Trophoblast cell (in vitro differentiated cells and primary cell): ENCODE measurements at regions not wholly inside any gene's neighbourhood (a gene's known extent, or its start where the extent isn't known, plus 50 kb on each side); places are given as distances from the start of the nearest gene placed in this dataset.

Experiments used
- DNase-seq, 2 donors: peaks; one replicate each; pipeline ENCODE4 v3.0.0-alpha.2; 2016
- H2AFZ ChIP-seq: 2 replicates; pipeline ENCODE4 v1.6.1; 2013; ENCODE audit warnings: low read length, moderate library complexity, mild to moderate bottlenecking; ENCODE audit not compliant: insufficient read depth, poor library complexity
- H2AK5ac ChIP-seq: 2 replicates; pipeline ENCODE4 v1.6.1; 2013; ENCODE audit warnings: mild to moderate bottlenecking, low read length
- H2BK120ac ChIP-seq: 2 replicates; pipeline ENCODE4 v1.6.1; 2013; ENCODE audit warnings: low read length, mild to moderate bottlenecking, moderate library complexity; ENCODE audit not compliant: insufficient read depth, poor library complexity
- H2BK12ac ChIP-seq: 2 replicates; pipeline ENCODE4 v1.6.1; 2013; ENCODE audit warnings: mild to moderate bottlenecking, low read length, moderate library complexity
- H2BK5ac ChIP-seq: 2 replicates; pipeline ENCODE4 v1.6.1; 2013; ENCODE audit warnings: low read length, low read depth, moderate library complexity, mild to moderate bottlenecking; ENCODE audit not compliant: poor library complexity
- H3K14ac ChIP-seq: 2 replicates; pipeline ENCODE4 v1.6.1; 2013; ENCODE audit warnings: mild to moderate bottlenecking, low read length
- H3K18ac ChIP-seq: 2 replicates; pipeline ENCODE4 v1.6.1; 2013; ENCODE audit warnings: mild to moderate bottlenecking, low read length
- H3K23ac ChIP-seq: 2 replicates; pipeline ENCODE4 v1.6.1; 2013; ENCODE audit warnings: low read length
- H3K27ac ChIP-seq: 2 replicates; pipeline ENCODE4 v1.5.1; 2013; ENCODE audit warnings: low read depth, mild to moderate bottlenecking, inconsistent platforms, low read length, moderate library complexity
- H3K27me3 ChIP-seq: 2 replicates; pipeline ENCODE4 v1.6.1; 2013; ENCODE audit warnings: inconsistent platforms, mild to moderate bottlenecking, low read length, moderate library complexity; ENCODE audit not compliant: insufficient read depth
- H3K36me3 ChIP-seq, 2 experiments: 1 replicate in 1 of 2; 2 replicates in 1 of 2; pipeline ENCODE4 v1.6.1; 2013; ENCODE audit warnings: low read length in 2 of 2, mild to moderate bottlenecking in 2 of 2, moderate library complexity in 1 of 2; ENCODE audit not compliant: insufficient read depth in 2 of 2, control insufficient read depth in 1 of 2
- H3K4ac ChIP-seq: 2 replicates; pipeline ENCODE4 v1.6.1; 2013; ENCODE audit warnings: low read depth, mild to moderate bottlenecking, low read length, moderate library complexity
- H3K4me1 ChIP-seq, 2 experiments: 1 replicate in 1 of 2; 2 replicates in 1 of 2; pipeline ENCODE4 v1.6.1; 2013; ENCODE audit warnings: low read length in 2 of 2, mild to moderate bottlenecking in 2 of 2, moderate library complexity in 1 of 2; ENCODE audit not compliant: insufficient read depth in 2 of 2, control insufficient read depth in 1 of 2
- H3K4me2 ChIP-seq: 2 replicates; pipeline ENCODE4 v1.6.1; 2013; ENCODE audit warnings: inconsistent platforms, mild to moderate bottlenecking, low read length, moderate library complexity
- H3K4me3 ChIP-seq: 2 replicates; pipeline ENCODE4 v1.5.1; 2013; ENCODE audit warnings: mild to moderate bottlenecking, low read depth, low read length, inconsistent platforms
- H3K79me1 ChIP-seq: one replicate; pipeline ENCODE4 v1.6.1; 2013; ENCODE audit warnings: low read length
- H3K79me2 ChIP-seq: 2 replicates; pipeline ENCODE4 v1.6.1; 2013; ENCODE audit warnings: low read length, mild to moderate bottlenecking; ENCODE audit not compliant: control insufficient read depth, insufficient read depth, poor library complexity
- H3K9ac ChIP-seq: 2 replicates; pipeline ENCODE4 v1.6.1; 2013; ENCODE audit warnings: mild to moderate bottlenecking, low read length
- H3K9me3 ChIP-seq: 2 replicates; pipeline ENCODE4 v1.6.1; 2013; ENCODE audit warnings: low read depth, mild to moderate bottlenecking, control low read depth, inconsistent platforms, low read length; ENCODE audit not compliant: insufficient read depth
- H4K12ac ChIP-seq: 2 replicates; pipeline ENCODE4 v1.6.1; 2013; ENCODE audit warnings: low read depth, mild to moderate bottlenecking, low read length, moderate library complexity
- H4K8ac ChIP-seq: 2 replicates; pipeline ENCODE4 v1.6.1; 2013; ENCODE audit warnings: low read depth, mild to moderate bottlenecking, low read length, moderate library complexity
- H4K91ac ChIP-seq: one replicate; pipeline ENCODE4 v1.6.1; 2013; ENCODE audit warnings: low read depth, mild to moderate bottlenecking, low read length, moderate library complexity
- WGBS: extraction: QIAGEN DNeasy Blood & Tissue Kit; methylation state at CpG from one replicate; pipeline ENCODE4 v1.1.7; 2013; ENCODE audit warnings: missing lambda C conversion rate; ENCODE audit not compliant: insufficient read length, insufficient coverage; ENCODE audit errors: extremely low coverage; 5-methylcytosine and 5-hydroxymethylcytosine counted together

GRCh38 chr13:78759704-78760103 lies 100.7 kb upstream of the OBI1 start:
- H3K4me3 ChIP-seq: no peak overlapping the region
- H3K4me2 ChIP-seq: no peak overlapping the region
- no CpG with 5 or more reads among the region's 5 CpGs for WGBS
- H4K91ac ChIP-seq: no peak overlapping the region
- no peak overlapping the region for H3K18ac ChIP-seq
- no peak overlapping the region for H3K4ac ChIP-seq
- no peak overlapping the region for H2AFZ ChIP-seq
- H3K79me2 ChIP-seq: no peaks in the 10 kb centered on the region
- H3K27me3 ChIP-seq: no peaks in the 10 kb centered on the region
- no peak for DNase-seq
- H3K27ac ChIP-seq: no peak overlapping the region
- H2BK120ac ChIP-seq: no peak overlapping the region
- H3K14ac ChIP-seq: no peak overlapping the region
- no peak overlapping the region for H4K8ac ChIP-seq
- no peaks in the 10 kb centered on the region for H3K36me3 ChIP-seq
- H2BK12ac ChIP-seq: no peak overlapping the region
- no peak overlapping the region for H3K9ac ChIP-seq
- H3K9me3 ChIP-seq: no peaks in the 10 kb centered on the region
- no peaks in the 10 kb centered on the region for H3K79me1 ChIP-seq
- H3K23ac ChIP-seq: no peak overlapping the region
- H2BK5ac ChIP-seq: no peak overlapping the region
- H3K4me1 ChIP-seq: no peaks in the 10 kb centered on the region
- H4K12ac ChIP-seq: no peak overlapping the region
- no peak overlapping the region for H2AK5ac ChIP-seq

DNA sequence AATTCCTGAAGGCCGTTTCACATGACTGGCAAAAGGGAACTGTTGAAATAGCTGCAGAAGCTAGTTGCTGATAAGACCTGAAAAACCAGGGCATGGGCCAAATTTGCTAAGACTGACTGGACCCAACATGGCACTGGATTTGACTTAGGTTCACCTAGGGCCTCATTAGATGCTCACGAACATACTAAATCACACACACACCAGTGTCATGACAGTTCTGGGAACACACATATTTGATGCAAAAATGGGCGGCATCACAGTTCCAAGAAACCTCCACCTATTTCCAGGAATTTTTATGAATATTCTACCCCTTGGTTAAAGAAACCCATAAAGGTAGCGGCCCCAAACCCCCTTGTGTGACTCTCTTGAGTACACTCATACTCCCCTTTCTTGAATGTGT lies 99.6 kb upstream of the OBI1 start:
- H4K12ac ChIP-seq: no peak overlapping the region
- no peak overlapping the region for H3K4ac ChIP-seq
- H3K27me3 ChIP-seq: no peaks in the 10 kb centered on the region

GRCh38 chr13:78753435-78753834 lies 94.5 kb upstream of the OBI1 start:
- no peak overlapping the region for H2BK120ac ChIP-seq
- no peaks in the 10 kb centered on the region for H3K79me2 ChIP-seq
- no peak overlapping the region for H3K4me3 ChIP-seq
- no peak overlapping the region for H3K18ac ChIP-seq
- no peak overlapping the region for H3K9ac ChIP-seq
- no peak overlapping the region for H2AFZ ChIP-seq
- no peak overlapping the region for H3K27ac ChIP-seq
- H3K14ac ChIP-seq: no peak overlapping the region
- no peak overlapping the region for H4K91ac ChIP-seq
- H2AK5ac ChIP-seq: no peak overlapping the region
- no peaks in the 10 kb centered on the region for H3K9me3 ChIP-seq
- no peak overlapping the region for H3K23ac ChIP-seq
- H3K4me1 ChIP-seq: no peaks in the 10 kb centered on the region
- no peak overlapping the region for H4K12ac ChIP-seq
- no CpG with 5 or more reads among the region's 1 CpG for WGBS
- no peak overlapping the region for H2BK5ac ChIP-seq
- no peak overlapping the region for H4K8ac ChIP-seq
- no peak for DNase-seq
- no peak overlapping the region for H2BK12ac ChIP-seq
- H3K27me3 ChIP-seq: no peaks in the 10 kb centered on the region
- H3K4ac ChIP-seq: no peak overlapping the region
- no peaks in the 10 kb centered on the region for H3K79me1 ChIP-seq
- no peaks in the 10 kb centered on the region for H3K36me3 ChIP-seq
- no peak overlapping the region for H3K4me2 ChIP-seq

More for the DNA sequence above, 99.6 kb upstream of the OBI1 start:
- H3K4me3 ChIP-seq: no peak overlapping the region
- H2AFZ ChIP-seq: no peak overlapping the region
- no peak overlapping the region for H3K27ac ChIP-seq
- no peaks in the 10 kb centered on the region for H3K9me3 ChIP-seq
- no peak overlapping the region for H3K18ac ChIP-seq
- no peak overlapping the region for H2BK120ac ChIP-seq
- DNase-seq: no peak
- no peaks in the 10 kb centered on the region for H3K4me1 ChIP-seq
- H3K4me2 ChIP-seq: no peak overlapping the region
- no peak overlapping the region for H2AK5ac ChIP-seq
- no peaks in the 10 kb centered on the region for H3K79me1 ChIP-seq
- no peaks in the 10 kb centered on the region for H3K79me2 ChIP-seq
- H4K91ac ChIP-seq: no peak overlapping the region
- no peak overlapping the region for H3K9ac ChIP-seq
- H3K14ac ChIP-seq: no peak overlapping the region
- H3K36me3 ChIP-seq: no peaks in the 10 kb centered on the region
- H2BK12ac ChIP-seq: no peak overlapping the region
- no peak overlapping the region for H3K23ac ChIP-seq
- no peak overlapping the region for H4K8ac ChIP-seq
- no CpG with 5 or more reads among the region's 4 CpGs for WGBS
- H2BK5ac ChIP-seq: no peak overlapping the region

- Histone ChIP-seq H2AFZ (no peak overlapping the region), H3K4ac (no peak overlapping the region), H2BK120ac (no peak overlapping the region), H3K27me3 (no peaks in the 10 kb centered on the region), H3K4me2 (no peak overlapping the region), H3K18ac (no peak overlapping the region), H3K36me3 (no peaks in the 10 kb centered on the region), H3K27ac (no peak overlapping the region), H3K79me1 (no peaks in the 10 kb centered on the region), H3K23ac (no peak overlapping the region), H4K12ac (no peak overlapping the region), H3K9ac (no peak overlapping the region), H2AK5ac (no peak overlapping the region), H2BK5ac (no peak overlapping the region), H3K9me3 (no peaks in the 10 kb centered on the region), H4K8ac (no peak overlapping the region), H4K91ac (no peak overlapping the region), H2BK12ac (no peak overlapping the region), H3K4me1 (no peaks in the 10 kb centered on the region), H3K4me3 (no peak overlapping the region), H3K79me2 (no peaks in the 10 kb centered on the region), H3K14ac (no peak overlapping the region)
- DNase-seq: no peak
- WGBS: no CpG with 5 or more reads among the region's 2 CpGs
Observed at GRCh38 chr13:78750735-78751134, 91.8 kb upstream of the OBI1 start.
